GM18858 (cell line): ENCODE measurements at regions not wholly inside any gene's neighbourhood (a gene's known extent, or its start where the extent isn't known, plus 50 kb on each side); places are given as distances from the start of the nearest gene placed in this dataset.
"Not testable (repeated sequence)": the region's sequence is repeated elsewhere in the genome, so short reads cannot be mapped to it uniquely, and the experiment has no call there.

Experiments used
- ATAC-seq: cut with Tn5 transposase; IDR thresholded peaks from one replicate; pipeline ENCODE4 v1.9.1; 2021; ENCODE audit not compliant: unreplicated experiment

- ATAC-seq = no peak
Observed at GRCh38 chr4:125582302-125582701, 267.5 kb downstream of the FAT4 start.

- no peak for ATAC-seq
Observed at GRCh38 chr4:125590158-125590557, 275.4 kb downstream of the FAT4 start.

GRCh38 chr4:125591290-125591689, 276.5 kb downstream of the FAT4 start:
- no peak for ATAC-seq

GRCh38 chr4:125594056-125594602, 279.4 kb downstream of the FAT4 start:
- ATAC-seq = no peak

- not testable (repeated sequence) for ATAC-seq
Observed at GRCh38 chr4:125605926-125606325, 291.2 kb downstream of the FAT4 start.

- no peak for ATAC-seq
Observed at GRCh38 chr4:125620066-125620860, 305.5 kb downstream of the FAT4 start.

GRCh38 chr4:125624951-125625350, 310.2 kb downstream of the FAT4 start:
- no peak for ATAC-seq

- no peak for ATAC-seq
Observed at GRCh38 chr4:125626946-125627345, 312.2 kb downstream of the FAT4 start.

GRCh38 chr4:125639182-125639621, 324.4 kb downstream of the FAT4 start:
- ATAC-seq = no peak

GRCh38 chr4:125641611-125642010, 326.9 kb downstream of the FAT4 start:
- no peak for ATAC-seq

- ATAC-seq = no peak
Observed at GRCh38 chr4:125642645-125643044, 327.9 kb downstream of the FAT4 start.

- ATAC-seq = no peak
Observed at GRCh38 chr4:125649452-125649851, 334.7 kb downstream of the FAT4 start.

GRCh38 chr4:125650557-125650956, 335.8 kb downstream of the FAT4 start:
- no peak for ATAC-seq

- not testable (repeated sequence) for ATAC-seq
Observed at GRCh38 chr4:125651707-125652357, 337.1 kb downstream of the FAT4 start.

GRCh38 chr4:125658773-125659172, 344.0 kb downstream of the FAT4 start:
- ATAC-seq = no peak

- no peak for ATAC-seq
Observed at GRCh38 chr4:125663896-125664767, 349.4 kb downstream of the FAT4 start.

GRCh38 chr4:125666635-125667034, 351.9 kb downstream of the FAT4 start:
- no peak for ATAC-seq

GRCh38 chr4:125676156-125676555, 361.4 kb downstream of the FAT4 start:
- ATAC-seq = no peak

GRCh38 chr4:125676583-125676982, 361.8 kb downstream of the FAT4 start:
- ATAC-seq = no peak

GRCh38 chr4:125677665-125678307, 363.0 kb downstream of the FAT4 start:
- no peak for ATAC-seq

GRCh38 chr4:125679989-125680388, 365.2 kb downstream of the FAT4 start:
- no peak for ATAC-seq
